ENCODE measurements at regions not wholly inside any gene's neighbourhood (a gene's known extent, or its start where the extent isn't known, plus 50 kb on each side); places are given as distances from the start of the nearest gene placed in this dataset.

DNA sequence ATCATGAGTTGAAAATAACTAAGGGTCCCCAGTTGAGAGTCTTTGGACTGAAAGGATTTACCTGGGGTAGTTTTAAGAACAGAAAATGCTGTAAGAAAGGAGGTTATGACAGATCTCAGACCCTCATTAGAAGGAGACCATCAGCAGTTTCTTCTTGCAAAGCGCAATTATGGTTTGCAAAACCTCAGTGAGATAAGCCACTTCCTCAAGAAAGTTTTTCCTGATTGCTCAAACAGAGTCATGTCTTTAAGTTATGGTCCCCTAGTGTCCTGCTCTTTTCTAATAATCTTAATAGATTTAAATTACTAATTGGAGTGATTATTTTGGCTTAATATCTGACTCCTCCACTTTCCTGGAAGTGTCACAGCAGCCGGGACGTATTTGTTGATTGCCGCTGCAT is 293.2 kb upstream of the KLF4 start:
- no peaks in the 10 kb centered on the region for H3K79me2 ChIP-seq (ENCODE audit: control insufficient read depth, insufficient read depth, low read length)
- dilution Hi-C loops (cut with MboI; ENCODE audit: extremely low pct_ligation_motif_present, low sequenced_read_pairs), result no loop called here
- no peak overlapping the region for H3K9ac ChIP-seq (ENCODE audit: control insufficient read depth, extremely low read depth, insufficient read depth, low read length)
- H2AFZ ChIP-seq (ENCODE audit: control insufficient read depth, low read length), result no peak overlapping the region
- no peak overlapping the region for H3K4me2 ChIP-seq (ENCODE audit: control insufficient read depth, extremely low read depth, insufficient read depth, low read depth, low read length)
- no peaks in the 10 kb centered on the region for H3K9me3 ChIP-seq (ENCODE audit: control insufficient read depth, low read depth, low read length)
- no peaks in the 10 kb centered on the region for H3K27me3 ChIP-seq (ENCODE audit: control insufficient read depth, extremely low read depth, insufficient read depth, low read length)
- H3K9me1 ChIP-seq (ENCODE audit: control insufficient read depth, extremely low read depth, insufficient read depth, low read length), result no peaks in the 10 kb centered on the region
- no peak for TF ChIP-seq EZH2 (IDR thresholded peaks at IDR 0.05; ENCODE audit: low read length)
- TF ChIP-seq, protein P1, sequence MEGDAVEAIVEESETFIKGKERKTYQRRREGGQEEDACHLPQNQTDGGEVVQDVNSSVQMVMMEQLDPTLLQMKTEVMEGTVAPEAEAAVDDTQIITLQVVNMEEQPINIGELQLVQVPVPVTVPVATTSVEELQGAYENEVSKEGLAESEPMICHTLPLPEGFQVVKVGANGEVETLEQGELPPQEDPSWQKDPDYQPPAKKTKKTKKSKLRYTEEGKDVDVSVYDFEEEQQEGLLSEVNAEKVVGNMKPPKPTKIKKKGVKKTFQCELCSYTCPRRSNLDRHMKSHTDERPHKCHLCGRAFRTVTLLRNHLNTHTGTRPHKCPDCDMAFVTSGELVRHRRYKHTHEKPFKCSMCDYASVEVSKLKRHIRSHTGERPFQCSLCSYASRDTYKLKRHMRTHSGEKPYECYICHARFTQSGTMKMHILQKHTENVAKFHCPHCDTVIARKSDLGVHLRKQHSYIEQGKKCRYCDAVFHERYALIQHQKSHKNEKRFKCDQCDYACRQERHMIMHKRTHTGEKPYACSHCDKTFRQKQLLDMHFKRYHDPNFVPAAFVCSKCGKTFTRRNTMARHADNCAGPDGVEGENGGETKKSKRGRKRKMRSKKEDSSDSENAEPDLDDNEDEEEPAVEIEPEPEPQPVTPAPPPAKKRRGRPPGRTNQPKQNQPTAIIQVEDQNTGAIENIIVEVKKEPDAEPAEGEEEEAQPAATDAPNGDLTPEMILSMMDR (optimal IDR thresholded peaks at IDR 0.05 in 1 of 3, IDR thresholded peaks at IDR 0.05 in 1 of 3, conservative IDR thresholded peaks at IDR 0.05 in 1 of 3; ENCODE audit: extremely low read depth in 1 of 3, insufficient read depth in 2 of 3, low read length in 3 of 3), result no peak
- no peak overlapping the region for H3K4me3 ChIP-seq (ENCODE audit: control insufficient read depth in 2 of 3, extremely low read depth in 1 of 3, insufficient read depth in 2 of 3, low read depth in 1 of 3, low read length in 3 of 3)
- no peaks in the 10 kb centered on the region for H3K36me3 ChIP-seq (ENCODE audit: control insufficient read depth in 2 of 2, extremely low read depth in 1 of 2, insufficient read depth in 2 of 2, low read length in 2 of 2)
- no peaks in the 10 kb centered on the region for H4K20me1 ChIP-seq (ENCODE audit: control insufficient read depth, extremely low read depth, insufficient read depth, low read length)
- FAIRE-seq, result no peak
- DNase-seq (ENCODE audit: low read depth, low spot score), result no peak
- H3K4me1 ChIP-seq (ENCODE audit: control insufficient read depth, extremely low read depth, insufficient read depth, low read length), result no peaks in the 10 kb centered on the region
- H3K27ac ChIP-seq (ENCODE audit: control insufficient read depth, insufficient read depth, low read length), result no peak overlapping the region

DNA sequence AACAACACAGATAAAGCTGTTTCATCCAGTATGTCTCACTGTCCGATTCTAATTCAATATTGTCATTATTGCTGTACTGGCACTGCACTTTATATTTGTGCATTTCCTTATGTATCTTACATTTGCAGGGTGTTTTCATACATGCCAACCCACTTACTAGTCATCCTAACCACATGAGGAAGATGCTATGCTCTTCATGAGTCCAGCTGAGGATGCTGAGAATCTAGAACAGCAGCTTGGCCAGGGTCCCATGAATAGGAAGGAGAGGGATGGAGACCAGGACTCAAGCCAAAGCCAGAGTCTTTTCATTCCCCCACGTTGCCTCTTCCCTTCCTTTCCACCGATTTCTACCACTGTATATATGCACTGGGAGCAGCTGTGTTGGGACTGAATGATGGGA is 292.8 kb upstream of the KLF4 start:
- H3K27ac ChIP-seq (ENCODE audit: control insufficient read depth, insufficient read depth, low read length), result no peak overlapping the region
- dilution Hi-C loops (cut with MboI; ENCODE audit: extremely low pct_ligation_motif_present, low sequenced_read_pairs), result no loop called here
- FAIRE-seq (no peak), DNase-seq (ENCODE audit: low read depth, low spot score) (no peak)
- no peak overlapping the region for H2AFZ ChIP-seq (ENCODE audit: control insufficient read depth, low read length)
- H3K79me2 ChIP-seq (ENCODE audit: control insufficient read depth, insufficient read depth, low read length), result no peaks in the 10 kb centered on the region
- H3K27me3 ChIP-seq (ENCODE audit: control insufficient read depth, extremely low read depth, insufficient read depth, low read length), result no peaks in the 10 kb centered on the region
- no peak overlapping the region for H3K4me2 ChIP-seq (ENCODE audit: control insufficient read depth, extremely low read depth, insufficient read depth, low read depth, low read length)
- H3K4me3 ChIP-seq (ENCODE audit: control insufficient read depth in 2 of 3, extremely low read depth in 1 of 3, insufficient read depth in 2 of 3, low read depth in 1 of 3, low read length in 3 of 3), result no peak overlapping the region
- H4K20me1 ChIP-seq (ENCODE audit: control insufficient read depth, extremely low read depth, insufficient read depth, low read length), result no peaks in the 10 kb centered on the region
- no peaks in the 10 kb centered on the region for H3K9me1 ChIP-seq (ENCODE audit: control insufficient read depth, extremely low read depth, insufficient read depth, low read length)
- H3K4me1 ChIP-seq (ENCODE audit: control insufficient read depth, extremely low read depth, insufficient read depth, low read length), result no peaks in the 10 kb centered on the region
- no peaks in the 10 kb centered on the region for H3K36me3 ChIP-seq (ENCODE audit: control insufficient read depth in 2 of 2, extremely low read depth in 1 of 2, insufficient read depth in 2 of 2, low read length in 2 of 2)
- H3K9ac ChIP-seq (ENCODE audit: control insufficient read depth, extremely low read depth, insufficient read depth, low read length), result no peak overlapping the region
- TF ChIP-seq, protein P1 (optimal IDR thresholded peaks at IDR 0.05 in 1 of 3, IDR thresholded peaks at IDR 0.05 in 1 of 3, conservative IDR thresholded peaks at IDR 0.05 in 1 of 3; ENCODE audit: extremely low read depth in 1 of 3, insufficient read depth in 2 of 3, low read length in 3 of 3), result no peak
- TF ChIP-seq EZH2 (IDR thresholded peaks at IDR 0.05; ENCODE audit: low read length), result no peak
- no peaks in the 10 kb centered on the region for H3K9me3 ChIP-seq (ENCODE audit: control insufficient read depth, low read depth, low read length)

Measured in keratinocyte (primary cell).